NCI-H2029 (cell line): ENCODE measurements at regions not wholly inside any gene's neighbourhood (a gene's known extent, or its start where the extent isn't known, plus 50 kb on each side); places are given as distances from the start of the nearest gene placed in this dataset.

Experiments
- DNase-seq: peaks from one replicate; lab custom pipeline; 2025; lab: John Stamatoyannopoulos, UW

DNA sequence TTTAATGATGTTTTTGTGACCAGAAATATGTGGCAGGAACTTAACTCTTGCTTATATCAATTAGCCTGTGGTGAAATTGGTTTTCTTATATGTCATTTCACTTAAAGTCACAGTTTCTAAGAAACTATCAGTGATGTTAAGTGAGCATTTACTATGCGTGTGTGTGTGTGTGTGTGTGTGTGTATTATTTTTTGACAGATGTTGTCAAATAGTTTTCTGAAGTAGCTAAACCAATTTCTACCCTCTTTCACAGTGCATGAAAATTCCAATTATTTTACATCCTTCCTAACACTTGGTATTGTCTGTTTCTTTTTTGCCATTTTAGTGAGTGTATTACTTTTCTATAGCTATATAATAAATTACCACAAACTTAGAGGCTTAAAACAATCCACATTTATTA is 122.1 kb upstream of the CAND1 start:
- no peak for DNase-seq

DNA sequence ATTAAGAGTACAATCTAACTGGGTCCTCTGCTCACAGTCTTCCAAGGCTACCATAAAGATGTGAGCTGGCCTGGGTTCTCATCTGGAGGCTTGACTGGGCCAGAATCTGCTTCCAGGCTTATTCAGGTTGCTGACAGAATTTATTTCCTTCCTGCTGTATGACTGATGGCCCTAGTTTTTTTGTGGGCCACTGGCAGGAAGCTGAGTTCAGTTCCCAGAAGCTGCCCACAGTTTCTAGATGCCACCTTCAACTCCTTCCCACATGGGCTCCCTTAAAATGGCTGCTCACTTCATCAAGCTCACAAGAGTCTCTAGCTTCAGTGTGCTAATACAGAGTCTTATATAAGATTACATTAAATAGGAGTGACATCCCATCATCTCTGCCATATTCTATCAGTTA is 121.7 kb upstream of the CAND1 start:
- DNase-seq, result no peak

DNA sequence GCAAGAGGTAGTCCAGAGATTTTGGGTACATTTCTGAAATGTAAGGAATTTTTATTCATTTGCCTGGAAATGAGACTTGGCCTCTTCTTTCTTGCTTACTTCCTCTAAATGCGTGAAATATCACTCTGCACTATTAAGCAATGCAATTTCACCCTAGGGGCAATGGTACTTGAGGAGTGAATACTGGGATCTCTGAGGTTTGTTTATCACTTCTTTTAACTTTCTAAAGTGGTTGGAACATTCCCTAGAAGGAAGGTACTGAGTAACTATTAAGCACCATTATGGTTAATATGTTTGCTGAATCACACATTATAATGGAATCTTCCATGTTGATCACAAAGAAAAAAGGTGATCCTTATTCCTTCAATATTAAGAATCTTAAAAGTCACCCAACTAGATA is 120.9 kb upstream of the CAND1 start:
- no peak for DNase-seq

DNA sequence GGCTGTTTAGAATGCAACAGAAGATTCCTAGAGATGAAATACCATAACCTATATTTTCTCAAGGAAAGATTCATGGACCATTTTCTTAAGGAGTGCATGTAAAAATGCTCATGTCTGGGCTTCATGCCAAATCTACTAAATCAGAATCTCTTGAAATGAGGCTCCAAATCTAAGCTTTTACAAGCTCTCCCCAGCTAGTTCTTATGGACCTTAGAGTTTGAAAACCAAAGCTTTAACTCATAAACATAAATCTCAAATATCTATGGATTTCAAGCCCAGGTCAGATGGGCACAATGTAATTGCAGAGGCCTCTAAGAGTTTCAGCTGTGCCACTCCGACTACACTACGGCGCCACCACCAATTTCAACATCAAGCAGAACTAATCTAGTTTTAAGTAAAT is 117.3 kb upstream of the CAND1 start:
- DNase-seq, result no peak

DNA sequence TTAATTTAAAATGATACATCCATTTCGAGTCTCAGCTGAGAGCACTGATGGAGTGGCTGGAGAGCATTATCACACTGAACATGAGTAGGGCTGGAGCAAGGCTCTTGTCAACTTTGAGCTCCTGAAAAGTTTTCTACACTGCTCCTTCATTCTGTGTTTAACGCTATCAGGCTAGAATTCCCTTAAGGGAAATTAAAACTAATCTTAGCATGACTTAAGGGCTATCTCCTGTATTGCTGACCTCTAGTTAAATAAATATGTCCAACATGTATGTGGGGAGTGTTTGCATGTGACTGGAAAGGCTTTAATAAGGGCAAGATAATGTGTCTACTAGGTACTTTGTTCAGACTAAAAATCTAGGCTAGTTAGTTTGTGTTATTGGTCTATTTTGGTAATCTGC is 116.7 kb upstream of the CAND1 start:
- no peak for DNase-seq

DNA sequence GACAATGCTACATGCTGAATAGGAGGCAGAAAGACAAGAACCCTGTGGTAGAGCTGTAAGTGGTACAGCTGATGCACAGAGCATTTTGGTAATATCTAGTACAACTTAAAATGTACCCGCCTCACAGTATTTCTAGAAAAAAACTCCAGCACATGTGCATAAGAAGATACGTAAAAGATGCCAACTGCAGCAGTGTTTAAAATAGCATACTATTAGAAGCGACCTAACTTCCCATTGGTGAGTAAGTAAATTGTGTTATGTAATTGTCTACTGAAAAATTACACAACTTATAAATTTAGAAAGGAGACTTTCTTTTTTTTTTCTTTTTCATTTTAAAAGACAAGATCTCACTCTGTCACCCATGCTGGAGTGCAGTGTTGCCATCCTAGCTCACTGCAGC is 114.3 kb upstream of the CAND1 start:
- no peak for DNase-seq

DNA sequence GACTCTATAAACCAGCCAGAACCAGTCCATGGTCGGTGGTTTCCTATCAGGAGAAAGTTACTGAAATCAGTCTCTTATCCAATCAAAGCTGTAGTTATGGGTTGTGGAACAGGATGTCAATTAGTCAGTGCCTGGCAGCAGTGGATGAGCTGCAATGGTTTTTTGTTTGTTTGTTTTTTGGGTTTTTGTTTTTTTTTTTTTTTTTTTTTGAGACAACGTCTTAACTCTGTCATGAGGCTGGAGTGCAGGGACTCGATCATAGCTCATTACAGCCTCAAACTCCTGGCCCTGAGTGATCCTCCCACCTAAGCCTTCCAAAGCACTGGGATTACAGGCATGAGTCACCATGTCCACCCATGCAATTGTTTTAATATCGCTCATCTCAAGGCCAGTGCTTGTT is 113.3 kb upstream of the CAND1 start:
- peak; percentile 76 for DNase-seq

GRCh38 chr12:67161322-67161918 is 107.7 kb upstream of the CAND1 start:
- DNase-seq, result peak; percentile 22

GRCh38 chr12:67173258-67173657 is 95.9 kb upstream of the CAND1 start:
- no peak for DNase-seq

GRCh38 chr12:67182551-67182950 is 86.6 kb upstream of the CAND1 start:
- DNase-seq, result no peak

GRCh38 chr12:67193704-67194103 is 75.5 kb upstream of the CAND1 start:
- DNase-seq, result no peak

DNA sequence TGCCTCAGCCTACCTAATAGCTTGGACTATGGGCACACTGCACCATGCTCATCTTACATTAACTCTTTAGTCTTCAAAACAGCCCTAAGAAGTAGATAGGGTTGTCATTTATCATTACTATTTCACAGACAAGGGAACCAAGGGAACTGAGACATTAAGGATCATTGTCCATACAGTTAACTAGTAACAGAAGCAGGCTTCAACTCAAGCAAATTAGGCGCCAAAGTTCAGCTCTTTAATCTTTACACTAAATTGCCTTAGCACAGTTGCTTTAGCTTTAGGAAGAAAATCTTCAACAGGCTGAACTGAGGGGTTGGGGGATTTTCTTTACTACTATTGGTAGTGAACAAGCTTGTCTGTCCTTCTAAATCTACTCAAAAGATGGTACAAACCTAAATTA is 68.8 kb upstream of the CAND1 start:
- no peak for DNase-seq

- DNase-seq, result no peak
Observed at GRCh38 chr12:67202011-67202677, 67.0 kb upstream of the CAND1 start.

- no peak for DNase-seq
Observed at GRCh38 chr12:67202678-67203012, 66.5 kb upstream of the CAND1 start.

DNA sequence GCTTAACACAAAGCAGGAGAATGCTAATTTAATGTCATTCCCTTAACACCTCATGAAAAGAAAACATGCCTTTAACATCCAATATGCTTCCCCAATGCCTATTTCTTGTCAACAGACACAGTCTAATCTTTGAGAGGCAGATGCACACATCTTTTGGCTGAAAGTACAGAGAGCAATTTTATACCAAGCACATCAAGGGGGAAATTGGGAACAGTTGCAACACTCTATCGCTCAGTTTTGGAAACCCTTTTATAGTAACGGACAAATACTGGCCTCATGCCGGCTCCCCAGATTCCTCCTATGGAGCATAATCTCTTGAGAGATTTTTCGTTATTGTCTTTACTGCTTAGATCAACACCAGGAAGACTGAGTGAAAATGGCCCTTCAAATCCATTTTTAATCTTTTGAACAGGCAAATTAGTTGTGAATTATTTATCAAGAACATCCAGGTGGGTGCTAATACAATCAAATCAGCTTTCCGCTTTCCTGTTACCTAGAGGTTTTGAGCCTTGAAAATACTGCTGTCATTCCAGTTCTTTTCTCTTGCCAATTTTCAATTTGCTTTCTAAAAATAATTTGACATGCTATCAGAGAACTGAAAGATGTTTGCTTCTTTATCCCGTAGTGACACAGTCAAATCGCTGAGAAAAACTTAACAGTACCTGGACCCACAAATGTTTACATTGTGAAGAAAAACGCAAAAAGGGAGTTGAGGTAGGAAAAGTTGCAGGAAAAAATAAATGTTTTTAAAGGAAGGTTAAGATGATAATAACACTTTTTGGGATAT is 60.7 kb upstream of the CAND1 start:
- DNase-seq, result no peak

DNA sequence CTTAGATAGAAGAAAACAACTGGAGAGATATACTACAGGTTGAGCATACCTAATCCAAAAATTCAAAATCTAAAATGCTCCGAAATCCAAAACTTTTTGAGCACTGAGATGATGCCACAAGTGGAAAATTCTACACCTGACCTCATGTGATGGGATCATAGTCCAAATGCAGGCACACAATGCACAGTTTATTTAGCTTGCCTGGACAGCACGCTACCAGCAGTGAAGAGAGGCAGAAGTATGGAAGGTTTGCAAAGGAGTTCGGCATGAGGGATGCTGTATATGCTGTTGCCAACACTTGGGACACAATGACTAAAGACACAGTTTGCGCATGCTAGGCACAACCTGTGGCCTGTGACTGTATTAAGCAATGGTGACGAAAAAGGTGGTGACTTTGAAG is 58.1 kb upstream of the CAND1 start:
- DNase-seq, result no peak

DNA sequence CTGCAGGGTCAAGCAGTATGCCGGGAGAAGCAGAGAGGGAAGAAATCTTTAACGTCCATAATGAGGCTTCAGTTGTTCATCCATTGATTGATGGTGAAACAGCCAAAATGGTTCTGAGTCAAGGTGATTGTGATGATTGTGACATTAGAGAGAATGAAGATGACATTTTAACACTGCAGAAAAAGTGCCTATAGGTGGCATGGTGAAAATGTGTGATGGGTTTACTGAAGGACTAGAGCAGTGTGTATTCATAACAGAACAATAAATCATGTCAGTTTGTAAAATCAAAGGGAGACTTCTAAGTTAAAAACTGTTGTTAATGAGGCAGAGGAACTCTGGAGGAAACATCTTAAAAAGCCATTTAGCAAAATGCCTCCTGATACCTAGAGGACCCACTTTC is 57.7 kb upstream of the CAND1 start:
- DNase-seq, result no peak

DNA sequence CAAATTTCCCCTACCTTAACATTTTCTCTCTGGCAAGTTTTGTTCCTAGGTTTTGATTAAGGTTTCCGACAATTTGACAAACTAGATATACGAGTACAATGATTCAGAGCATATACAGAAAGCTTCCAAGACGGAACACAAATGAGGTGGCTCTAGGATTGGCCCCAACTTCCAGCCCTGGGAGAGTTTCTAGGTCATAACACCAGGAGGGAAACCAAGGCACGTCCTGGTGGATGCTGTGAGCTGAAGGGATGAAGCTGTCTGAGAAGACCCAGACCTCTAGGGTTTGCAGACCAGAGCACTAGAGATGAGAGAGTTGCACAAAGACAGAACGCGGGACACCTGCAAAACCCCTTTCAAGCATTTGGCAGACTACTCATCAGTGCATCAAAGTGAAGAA is 51.5 kb upstream of the CAND1 start:
- DNase-seq, result no peak
